Mucosa of gallbladder (tissue), 1 donor: ENCODE measurements at regions not wholly inside any gene's neighbourhood (a gene's known extent, or its start where the extent isn't known, plus 50 kb on each side); places are given as distances from the start of the nearest gene placed in this dataset.
"Not testable (repeated sequence)": the region's sequence is repeated elsewhere in the genome, so short reads cannot be mapped to it uniquely, and the experiment has no call there.

Experiments
- DNase-seq: peaks from one replicate; pipeline ENCODE4 v3.0.0-alpha.2; 2020; ENCODE audit warnings: low spot score
- donor health status: DM: no; HTN: no; CAD: no.

- DNase-seq = not testable (repeated sequence)
Observed at GRCh38 chrX:95771198-95771597, 913.4 kb upstream of the DIAPH2 start.

DNA sequence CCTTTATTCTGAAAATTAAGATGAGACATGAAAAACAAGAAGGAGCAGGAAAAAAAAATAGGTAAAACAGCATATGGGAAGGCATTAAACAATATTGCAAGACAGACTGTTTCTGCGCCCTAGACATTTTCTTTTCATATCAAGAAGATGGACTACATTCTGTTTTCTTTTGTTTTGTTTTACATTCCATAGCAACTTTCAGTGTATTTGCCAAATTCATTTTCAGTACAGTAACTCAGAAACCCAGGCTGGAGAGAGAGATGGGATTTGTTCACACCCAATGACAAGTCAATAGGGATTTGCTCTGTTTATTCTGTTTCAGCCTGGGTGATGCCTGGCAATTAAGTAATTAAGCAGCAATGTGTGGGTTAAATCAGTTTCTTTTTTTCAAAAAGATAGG lies 892.8 kb upstream of the DIAPH2 start:
- DNase-seq = no peak

DNA sequence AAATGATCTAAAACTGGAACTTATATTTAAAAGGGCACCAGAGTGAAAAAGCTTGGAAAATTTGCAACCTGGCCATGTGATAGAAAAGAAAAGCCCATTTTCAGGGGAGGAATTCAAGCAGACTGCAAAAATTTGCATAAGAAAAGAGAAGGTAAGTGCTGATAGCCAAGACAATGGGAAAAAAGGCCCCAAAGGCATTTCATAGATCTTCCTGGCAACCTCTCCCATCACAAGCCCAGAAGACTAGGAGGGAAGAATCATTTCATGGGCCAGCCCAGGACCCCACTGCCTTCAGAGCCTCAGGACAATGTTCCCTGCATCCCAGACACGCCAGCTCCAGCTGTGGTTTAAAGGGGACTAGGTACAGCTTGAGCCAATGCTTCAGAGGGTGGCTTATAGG lies 887.3 kb upstream of the DIAPH2 start:
- DNase-seq = no peak

- no peak for DNase-seq
Observed at GRCh38 chrX:95823796-95824195, 860.8 kb upstream of the DIAPH2 start.

DNA sequence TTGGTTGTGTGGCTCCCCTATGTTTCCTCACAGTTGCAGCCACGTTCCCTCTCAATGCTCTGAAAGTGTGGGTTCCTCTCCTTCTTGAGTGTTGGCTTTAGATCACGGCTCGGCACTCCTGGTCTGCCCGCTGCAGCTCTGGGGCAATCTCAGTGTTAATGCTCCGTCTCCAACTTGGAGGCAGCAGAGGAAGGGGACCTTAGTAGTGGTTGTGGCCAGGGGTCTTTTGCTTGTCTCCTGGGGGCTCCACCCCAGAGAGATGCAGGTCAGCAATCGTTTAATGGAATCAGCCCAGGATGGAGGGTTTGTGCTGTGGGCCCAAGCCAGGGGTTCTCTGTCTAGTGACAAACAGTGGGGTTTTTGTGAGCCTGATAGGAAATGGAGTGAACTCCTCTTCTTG lies 849.4 kb upstream of the DIAPH2 start:
- DNase-seq = no peak

DNA sequence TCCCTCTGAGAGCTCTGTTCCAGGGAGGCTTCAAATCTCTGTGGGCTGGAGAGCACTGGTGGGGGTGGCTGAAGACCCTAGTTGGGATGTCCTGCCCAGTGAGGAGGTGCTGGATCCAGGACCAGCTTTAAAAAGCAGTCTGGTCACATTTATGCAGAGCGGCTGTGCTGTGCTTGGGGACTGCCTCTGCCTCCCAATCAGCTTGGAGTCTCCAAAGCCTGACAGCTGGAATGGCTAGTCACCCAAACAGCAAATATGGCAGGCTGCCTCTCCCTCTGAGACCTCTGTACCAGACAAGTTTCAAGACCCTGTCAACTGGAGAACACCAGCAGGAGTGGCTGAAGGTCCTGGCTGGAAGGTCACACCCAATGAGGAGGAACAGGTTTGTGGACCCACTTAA lies 848.1 kb upstream of the DIAPH2 start:
- DNase-seq = no peak

GRCh38 chrX:95841863-95842262 lies 842.8 kb upstream of the DIAPH2 start:
- no peak for DNase-seq

DNA sequence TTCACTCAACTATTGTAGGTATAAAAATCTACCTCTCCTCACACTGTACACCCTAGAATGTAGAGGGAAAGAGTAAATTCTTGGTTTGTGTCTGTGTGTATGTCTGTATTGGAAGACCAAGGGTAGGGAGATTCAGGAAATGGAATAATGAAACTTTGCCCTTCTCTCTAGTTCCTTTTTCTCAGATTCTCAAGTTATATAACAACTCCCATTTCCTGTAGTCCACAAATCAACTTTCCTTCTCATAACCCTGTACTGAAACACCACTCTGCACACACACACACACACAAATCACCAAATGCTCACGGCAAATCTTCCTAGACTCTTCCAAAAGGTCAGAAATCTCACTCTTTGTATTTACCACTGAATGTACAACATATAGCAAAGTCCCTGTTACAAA lies 824.5 kb upstream of the DIAPH2 start:
- DNase-seq = no peak

- DNase-seq = no peak
Observed at GRCh38 chrX:95875661-95876060, 809.0 kb upstream of the DIAPH2 start.

DNA sequence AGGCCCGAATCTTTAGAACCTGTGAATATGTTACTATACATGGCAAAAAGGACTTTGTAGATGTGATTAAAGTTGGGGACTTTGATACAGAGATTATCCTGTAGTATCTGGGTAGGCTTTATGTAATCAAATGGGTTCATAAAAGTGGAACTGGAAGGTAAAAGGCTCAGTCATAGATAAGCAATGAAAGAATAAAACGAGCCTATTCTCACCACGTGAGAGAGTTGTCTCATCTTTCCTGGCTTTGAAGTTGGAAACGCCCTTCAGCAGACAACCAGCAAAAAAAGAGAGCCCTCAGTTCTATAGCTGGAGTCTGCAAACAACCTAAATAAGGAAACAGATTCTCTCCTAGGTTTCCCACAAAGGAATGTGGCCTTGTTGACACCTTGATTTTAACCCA lies 805.8 kb upstream of the DIAPH2 start:
- no peak for DNase-seq

DNA sequence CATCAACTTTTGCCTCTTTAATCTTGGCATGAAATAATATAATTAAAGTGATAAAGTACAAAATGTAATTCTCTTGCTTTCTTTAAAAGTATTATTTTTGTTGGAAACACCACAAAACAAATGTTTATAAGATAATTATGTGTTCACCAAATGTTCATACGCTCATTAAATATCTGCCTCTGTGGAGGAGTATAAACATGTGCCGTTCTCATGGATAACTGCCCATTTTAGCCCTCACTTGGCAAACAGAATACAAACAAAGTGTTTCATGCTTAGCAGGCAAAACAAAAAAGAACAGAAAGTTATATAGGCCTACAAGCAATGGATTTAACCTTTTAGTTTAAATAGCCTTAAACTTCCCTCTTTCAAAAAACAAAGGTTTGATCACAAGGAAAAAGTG lies 800.5 kb upstream of the DIAPH2 start:
- DNase-seq = no peak

DNA sequence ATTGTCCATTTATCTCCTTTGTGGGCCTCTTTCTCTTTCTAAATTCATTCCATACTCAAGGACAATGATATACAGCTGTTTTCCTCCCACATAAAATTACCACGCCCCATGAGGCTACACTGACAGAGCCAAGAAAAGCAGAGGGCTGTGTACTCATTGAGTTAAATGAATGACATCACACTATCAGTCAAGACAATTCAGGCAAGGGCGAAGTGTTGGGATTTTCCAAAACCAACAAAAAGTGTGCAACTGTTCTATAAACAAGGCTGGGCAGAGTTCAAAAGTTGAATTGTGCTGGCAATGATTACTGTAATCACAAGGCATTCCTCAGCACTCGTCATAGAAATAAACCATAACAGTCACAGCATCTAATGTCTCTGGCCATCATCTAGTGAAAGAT lies 799.6 kb upstream of the DIAPH2 start:
- no peak for DNase-seq

- no peak for DNase-seq
Observed at GRCh38 chrX:95889279-95889678, 795.4 kb upstream of the DIAPH2 start.

DNA sequence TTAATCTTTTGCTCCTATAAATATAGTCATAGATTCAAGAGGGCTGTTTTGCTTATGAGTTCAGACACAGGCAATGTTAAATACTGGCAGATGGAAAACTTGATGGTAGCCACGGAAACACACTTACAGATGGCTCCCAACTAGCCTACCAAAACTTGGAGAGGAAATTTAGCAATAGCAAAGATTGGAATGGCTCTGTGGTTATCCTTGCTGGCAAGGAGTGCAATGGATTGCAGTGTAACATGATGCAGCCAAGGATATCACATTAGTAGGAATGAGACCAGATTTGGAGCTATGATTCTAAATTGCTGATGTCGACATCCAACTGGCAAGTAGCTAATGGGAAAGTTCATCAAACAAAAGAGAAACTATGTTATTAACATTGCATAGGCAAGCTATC lies 791.0 kb upstream of the DIAPH2 start:
- DNase-seq = no peak

DNA sequence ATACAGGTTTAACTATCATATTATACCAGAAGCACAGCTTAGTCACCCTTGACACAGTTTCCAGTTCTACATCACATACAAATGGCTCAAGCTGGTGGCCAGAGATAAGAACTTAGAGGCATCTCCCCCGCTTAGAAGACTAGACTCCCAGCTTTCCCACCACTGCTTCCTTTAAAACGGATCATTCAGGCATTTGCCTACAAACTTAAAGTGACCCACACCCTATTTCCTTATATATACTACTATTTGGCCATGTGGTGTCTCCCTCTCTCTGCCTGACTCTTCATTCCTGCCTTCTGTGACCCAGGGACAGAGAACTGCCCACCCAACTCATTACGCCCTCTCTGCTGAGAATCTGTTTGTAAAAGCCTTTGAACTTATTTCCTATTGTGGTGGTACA lies 781.2 kb upstream of the DIAPH2 start:
- DNase-seq = no peak

DNA sequence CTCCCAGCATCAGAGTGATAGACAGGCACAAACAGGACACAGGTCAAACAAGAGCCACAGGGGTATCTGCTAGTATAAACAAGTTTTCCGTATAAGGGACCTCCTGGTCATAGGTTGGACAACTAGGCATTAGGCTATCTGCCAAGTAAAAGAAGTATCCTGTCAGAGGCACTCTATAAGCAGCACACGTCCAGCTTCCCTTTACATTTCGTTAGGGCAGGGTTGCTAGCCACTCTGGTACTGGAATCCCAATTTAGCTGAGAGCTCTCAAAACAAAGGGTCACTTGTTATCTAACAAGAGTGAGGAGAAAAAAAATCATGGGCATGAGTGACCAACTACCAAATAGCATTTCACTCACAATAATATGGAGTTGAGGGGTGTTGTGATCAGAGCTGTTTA lies 780.7 kb upstream of the DIAPH2 start:
- no peak for DNase-seq

DNA sequence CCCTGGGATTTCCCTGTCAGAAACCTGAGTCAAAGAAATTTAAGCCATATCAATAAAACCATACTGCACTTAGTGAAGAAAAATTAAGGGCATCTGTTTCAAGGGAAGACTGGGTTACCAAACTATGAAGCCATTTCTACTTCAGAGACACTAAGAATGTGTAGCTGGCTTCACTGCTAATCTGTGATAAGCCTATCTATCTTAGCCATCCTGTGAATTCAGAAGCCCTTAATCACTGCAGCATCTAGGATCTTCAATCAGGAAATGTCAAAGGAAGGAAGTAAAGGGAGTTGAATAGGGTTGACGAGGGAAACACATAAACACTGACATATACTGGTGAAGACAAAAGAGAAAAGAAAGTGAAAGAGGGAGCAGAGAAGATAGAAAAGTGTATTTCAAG lies 777.6 kb upstream of the DIAPH2 start:
- DNase-seq = no peak

DNA sequence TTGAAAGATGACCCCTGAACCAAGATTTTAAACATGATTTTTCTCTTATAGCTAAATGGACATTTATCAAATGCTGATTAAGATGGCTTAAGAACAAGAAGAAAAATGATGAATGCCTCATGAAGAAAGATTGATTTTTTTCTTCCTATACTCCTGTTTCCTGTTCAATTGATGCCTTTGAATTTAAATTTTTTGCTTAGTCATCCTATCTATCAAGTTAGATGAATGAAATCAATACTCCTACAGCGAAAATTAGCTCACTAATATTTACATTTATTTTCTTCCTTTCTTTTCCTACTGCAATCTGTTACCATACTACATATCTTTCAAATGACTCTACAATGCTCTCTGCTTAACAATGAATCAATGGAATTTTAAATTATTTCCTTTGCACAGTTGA lies 773.6 kb upstream of the DIAPH2 start:
- no peak for DNase-seq

GRCh38 chrX:95919605-95920004 lies 765.0 kb upstream of the DIAPH2 start:
- DNase-seq = no peak

GRCh38 chrX:95945528-95945927 lies 739.1 kb upstream of the DIAPH2 start:
- DNase-seq = no peak

DNA sequence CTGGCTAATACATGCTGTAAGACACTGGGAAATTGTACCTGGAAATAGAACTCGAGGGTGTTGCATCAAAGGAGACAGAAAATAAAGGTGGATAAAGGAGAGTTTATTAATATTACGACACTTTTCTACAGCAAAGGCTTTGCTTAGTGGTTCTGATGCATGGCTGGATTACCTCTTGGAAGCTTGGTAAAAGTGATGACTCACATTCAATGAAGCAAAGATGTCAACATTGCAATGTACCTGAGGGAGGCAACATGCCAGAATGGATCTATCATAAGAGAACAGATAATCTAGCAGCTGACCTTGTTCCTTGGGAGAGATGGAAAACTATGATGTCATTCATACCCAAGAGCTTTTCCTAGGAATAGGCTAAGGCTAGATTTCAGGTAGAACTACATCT lies 735.1 kb upstream of the DIAPH2 start:
- no peak for DNase-seq

DNA sequence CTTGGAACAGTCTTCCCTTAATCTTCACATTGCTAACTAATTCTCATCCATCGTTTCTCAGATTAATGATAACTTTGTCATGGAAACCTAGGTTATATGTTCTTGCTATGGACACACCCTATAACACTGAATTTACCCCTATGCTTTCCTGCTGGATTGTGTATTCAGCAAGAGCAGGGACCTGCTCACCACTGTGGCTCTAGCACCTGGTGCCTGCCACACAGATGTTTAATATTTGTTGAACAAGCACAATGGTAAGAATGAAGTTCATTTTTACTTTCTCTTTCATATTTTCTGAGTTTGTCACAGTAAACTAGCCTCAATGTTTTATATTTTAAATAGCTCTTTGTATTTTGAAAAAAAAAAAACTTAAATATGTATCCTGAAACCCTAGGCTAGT lies 734.0 kb upstream of the DIAPH2 start:
- DNase-seq = no peak

GRCh38 chrX:95953564-95953963 lies 731.1 kb upstream of the DIAPH2 start:
- DNase-seq = no peak

DNA sequence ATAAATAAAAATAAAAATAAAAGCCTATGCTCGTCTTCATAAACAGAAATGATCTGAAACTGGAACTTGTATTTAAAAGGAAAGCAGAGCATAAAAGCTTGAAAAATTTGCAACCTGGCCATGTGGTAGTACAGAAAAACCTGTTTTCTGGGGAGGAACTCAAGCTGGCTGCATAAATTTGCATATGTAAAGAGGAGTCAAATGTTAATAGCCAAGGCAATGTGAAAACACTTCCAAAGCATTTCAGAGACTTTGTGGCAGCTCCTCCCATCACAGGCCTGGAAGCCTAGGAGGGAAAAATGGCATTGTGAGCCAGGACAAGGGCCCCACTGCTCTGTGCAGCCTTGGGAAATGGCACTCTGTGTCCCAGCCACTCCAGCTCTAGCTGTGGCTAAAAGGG lies 727.9 kb upstream of the DIAPH2 start:
- DNase-seq = no peak

GRCh38 chrX:95973456-95974095 lies 711.1 kb upstream of the DIAPH2 start:
- not testable (repeated sequence) for DNase-seq
